Ectodermal cell (in vitro differentiated cells): ENCODE measurements at regions not wholly inside any gene's neighbourhood (a gene's known extent, or its start where the extent isn't known, plus 50 kb on each side); places are given as distances from the start of the nearest gene placed in this dataset.
"Not testable (repeated sequence)": the region's sequence is repeated elsewhere in the genome, so short reads cannot be mapped to it uniquely, and the experiment has no call there.

Experiments used
- H3K27ac ChIP-seq: 2 replicates; pipeline ENCODE4 v1.7.0; 2013; ENCODE audit warnings: mild to moderate bottlenecking, low read depth, low read length; ENCODE audit not compliant: insufficient read depth, poor library complexity, severe bottlenecking
- H3K27me3 ChIP-seq: 2 replicates; pipeline ENCODE4 v1.7.0; 2013; ENCODE audit warnings: mild to moderate bottlenecking, low read length; ENCODE audit not compliant: insufficient read depth, control insufficient read depth, poor library complexity, severe bottlenecking
- H3K36me3 ChIP-seq: one replicate; pipeline ENCODE4 v1.7.0; 2013; ENCODE audit warnings: low read length; ENCODE audit not compliant: control insufficient read depth, insufficient read depth
- H3K4me1 ChIP-seq: one replicate; pipeline ENCODE4 v1.7.0; 2013; ENCODE audit warnings: low read length; ENCODE audit not compliant: control insufficient read depth, insufficient read depth
- H3K4me3 ChIP-seq: 2 replicates; pipeline ENCODE4 v1.7.0; 2013; ENCODE audit warnings: low read depth, low read length, control low read depth; ENCODE audit not compliant: insufficient read depth
- H3K9me3 ChIP-seq: 2 replicates; pipeline ENCODE4 v1.7.0; 2013; ENCODE audit warnings: mild to moderate bottlenecking, low read length, moderate library complexity; ENCODE audit not compliant: control insufficient read depth
- WGBS, 2 experiments: methylation state at CpG; one replicate each; pipeline ENCODE4 v1.1.7; 2013; ENCODE audit warnings: missing lambda C conversion rate in 2 of 2; 5-methylcytosine and 5-hydroxymethylcytosine counted together

DNA sequence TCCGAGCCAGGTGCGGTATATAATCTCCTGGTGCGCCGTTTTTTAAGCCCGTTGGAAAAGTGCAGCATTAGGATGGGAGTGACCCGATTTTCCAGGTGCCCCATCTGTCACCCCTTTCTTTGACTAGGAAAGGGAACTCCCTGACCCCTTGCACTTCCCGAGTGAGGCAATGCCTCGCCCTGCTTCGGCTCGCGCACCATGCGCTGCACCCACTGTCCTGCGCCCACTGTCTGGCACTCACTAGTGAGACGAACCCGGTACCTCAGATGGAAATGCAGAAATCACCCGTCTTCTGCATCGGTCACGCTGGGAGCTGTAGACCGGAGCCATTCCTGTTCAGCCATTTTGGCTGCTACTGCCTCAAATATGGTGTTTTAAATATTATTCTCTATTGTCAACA lies 198.0 kb downstream of the MEIS1 start:
- H3K4me1 ChIP-seq, H3K27ac ChIP-seq, H3K36me3 ChIP-seq, H3K27me3 ChIP-seq, H3K9me3 ChIP-seq, H3K4me3 ChIP-seq: not testable (repeated sequence)
- 93 to 94% methylated on average over 19 of the region's 19 CpGs for WGBS, 2 experiments

DNA sequence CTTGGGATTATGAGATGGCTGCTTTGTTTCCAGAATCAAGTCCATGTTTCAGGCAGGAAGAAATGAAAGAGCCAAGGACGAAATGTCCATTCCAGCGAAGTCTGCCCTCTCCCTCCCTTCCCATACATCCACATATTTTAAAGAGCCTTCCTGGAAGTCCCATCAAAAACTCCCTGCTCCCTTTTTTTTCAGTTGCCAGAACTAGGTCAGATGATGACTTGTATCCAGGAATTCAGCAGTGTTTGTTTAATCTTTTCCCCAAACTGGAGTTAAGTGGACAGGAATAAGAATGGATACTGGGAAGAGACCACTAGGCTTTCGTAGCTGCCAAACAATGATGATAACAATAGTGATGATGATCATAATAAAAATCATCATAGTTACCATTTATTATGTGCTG lies 198.7 kb downstream of the MEIS1 start:
- 89 to 91% methylated on average over 2 to 3 of the region's 3 CpGs for WGBS, 2 experiments

DNA sequence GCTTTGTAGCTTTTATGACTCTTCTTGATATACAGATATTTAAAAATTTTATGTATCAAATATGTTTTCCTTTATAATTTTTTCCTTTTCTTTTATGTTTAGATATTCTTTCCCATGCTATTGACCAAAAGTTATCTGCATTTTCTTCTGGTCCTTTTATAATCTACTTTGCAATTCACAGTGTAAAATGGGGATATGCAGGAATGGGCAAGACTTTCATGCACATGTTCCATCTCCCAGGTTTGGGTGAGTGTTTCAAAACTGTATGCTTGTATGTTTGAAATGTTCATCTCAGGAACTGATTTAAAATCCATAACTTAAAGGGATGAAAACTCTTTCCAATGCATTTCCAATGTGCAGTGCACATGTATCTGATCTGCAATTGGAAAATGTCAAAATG lies 199.9 kb downstream of the MEIS1 start:
- Histone ChIP-seq H3K9me3 (no peaks in the 10 kb centered on the region), H3K27ac (no peak overlapping the region), H3K4me3 (no peak overlapping the region), H3K36me3 (no peaks in the 10 kb centered on the region), H3K4me1 (no peaks in the 10 kb centered on the region), H3K27me3 (no peaks in the 10 kb centered on the region)

More for the DNA sequence above, 198.7 kb downstream of the MEIS1 start:
- Histone ChIP-seq H3K27ac (no peak overlapping the region), H3K9me3 (no peaks in the 10 kb centered on the region), H3K27me3 (no peaks in the 10 kb centered on the region), H3K4me1 (no peaks in the 10 kb centered on the region), H3K4me3 (no peak overlapping the region), H3K36me3 (no peaks in the 10 kb centered on the region)

DNA sequence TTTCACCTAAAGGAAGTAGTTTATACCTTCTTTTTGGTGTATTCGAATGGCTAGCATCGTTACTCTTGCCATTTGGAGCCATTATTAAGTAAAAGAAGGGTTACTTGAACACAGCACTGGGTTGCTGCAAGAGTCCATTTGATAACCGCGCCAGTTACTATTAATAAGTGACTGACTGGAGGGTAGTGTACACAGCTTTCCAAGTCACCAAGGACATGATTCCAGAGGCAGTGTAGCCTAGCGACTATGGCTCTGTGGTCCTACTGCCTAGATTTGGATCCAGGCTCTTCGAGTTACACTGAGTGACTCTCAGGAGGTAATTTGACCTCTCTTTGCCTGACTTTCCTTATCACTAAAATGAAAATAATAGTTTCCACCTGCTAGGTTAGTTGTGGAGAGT lies 206.8 kb downstream of the MEIS1 start:
- no peaks in the 10 kb centered on the region for H3K4me1 ChIP-seq
- no peaks in the 10 kb centered on the region for H3K27me3 ChIP-seq
- no peaks in the 10 kb centered on the region for H3K9me3 ChIP-seq
- H3K27ac ChIP-seq = no peak overlapping the region
- WGBS, 2 experiments = 94 to 95% methylated on average over 6 of the region's 6 CpGs
- no peak overlapping the region for H3K4me3 ChIP-seq
- H3K36me3 ChIP-seq = no peaks in the 10 kb centered on the region

DNA sequence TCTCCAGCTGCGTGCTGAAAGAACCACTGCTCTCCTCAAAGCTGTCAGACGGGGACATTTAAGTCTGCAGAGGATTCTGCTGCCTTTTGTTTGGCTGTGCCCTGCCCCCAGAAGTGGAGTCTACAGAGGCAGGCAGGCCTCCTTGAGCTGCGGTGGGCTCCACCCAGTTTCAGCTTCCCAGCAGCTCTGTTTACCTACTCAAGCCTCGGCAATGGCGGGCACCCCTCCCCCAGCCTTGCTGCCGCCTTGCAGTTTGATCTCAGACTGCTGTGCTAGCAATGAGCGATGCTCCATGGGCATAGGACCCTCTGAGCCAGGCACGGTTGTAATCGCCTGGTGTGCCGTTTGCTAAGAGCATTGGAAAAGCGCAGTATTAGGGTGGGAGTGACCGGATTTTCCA lies 213.2 kb downstream of the MEIS1 start:
- H3K27ac ChIP-seq, H3K4me1 ChIP-seq, H3K27me3 ChIP-seq, H3K36me3 ChIP-seq, H3K9me3 ChIP-seq, H3K4me3 ChIP-seq: not testable (repeated sequence)
- WGBS, 2 experiments = 54 to 56% methylated on average over 12 of the region's 12 CpGs

DNA sequence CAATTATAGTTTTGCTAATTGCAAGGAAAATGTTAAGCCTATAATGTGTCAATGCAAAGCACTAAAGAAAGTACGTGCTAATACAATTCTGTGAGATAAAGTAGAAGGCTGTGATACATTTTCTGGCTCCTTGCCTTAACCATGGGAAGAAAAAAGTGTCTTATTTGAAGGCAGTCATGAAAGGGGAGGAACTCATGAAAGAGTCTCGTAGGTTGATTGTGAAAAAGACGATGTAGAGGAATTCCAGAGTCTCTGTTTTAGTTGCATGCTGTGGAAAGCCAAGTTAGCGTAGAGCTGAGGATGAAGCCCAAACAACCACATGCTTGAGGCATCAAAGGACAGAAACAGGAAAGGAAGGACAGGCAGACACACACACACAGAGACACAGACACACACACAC lies 214.1 kb downstream of the MEIS1 start:
- Histone ChIP-seq H3K9me3 (no peaks in the 10 kb centered on the region), H3K36me3 (no peaks in the 10 kb centered on the region), H3K4me1 (peaks cover 5% of the 10 kb centered on the region), H3K4me3 (no peak overlapping the region), H3K27ac (no peak overlapping the region), H3K27me3 (no peaks in the 10 kb centered on the region)
- WGBS, 2 experiments = 76 to 84% methylated on average over 4 of the region's 4 CpGs

DNA sequence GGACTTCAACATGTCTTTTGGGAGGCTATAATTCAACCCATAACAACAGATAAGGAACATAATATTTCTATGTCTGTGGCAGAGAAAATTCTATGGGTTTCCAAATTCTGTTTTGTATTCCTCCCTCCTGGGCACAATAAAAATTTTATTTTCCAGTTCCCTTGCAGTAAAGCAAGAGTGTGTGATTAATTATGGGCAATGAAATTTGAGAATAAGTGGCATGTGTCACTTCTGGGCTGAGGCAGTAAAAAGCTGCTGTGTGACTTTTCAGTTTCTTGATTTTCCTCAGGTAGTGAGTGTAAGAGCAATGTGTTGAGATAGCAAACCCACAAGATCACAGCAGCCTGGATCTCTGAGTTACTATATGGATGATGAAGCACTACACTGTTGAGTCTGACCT lies 216.4 kb downstream of the MEIS1 start:
- H3K27me3 ChIP-seq = no peaks in the 10 kb centered on the region
- H3K9me3 ChIP-seq = no peaks in the 10 kb centered on the region
- no peaks in the 10 kb centered on the region for H3K36me3 ChIP-seq
- H3K4me1 ChIP-seq = peaks cover 5% of the 10 kb centered on the region
- no peak overlapping the region for H3K4me3 ChIP-seq
- no peak overlapping the region for H3K27ac ChIP-seq

DNA sequence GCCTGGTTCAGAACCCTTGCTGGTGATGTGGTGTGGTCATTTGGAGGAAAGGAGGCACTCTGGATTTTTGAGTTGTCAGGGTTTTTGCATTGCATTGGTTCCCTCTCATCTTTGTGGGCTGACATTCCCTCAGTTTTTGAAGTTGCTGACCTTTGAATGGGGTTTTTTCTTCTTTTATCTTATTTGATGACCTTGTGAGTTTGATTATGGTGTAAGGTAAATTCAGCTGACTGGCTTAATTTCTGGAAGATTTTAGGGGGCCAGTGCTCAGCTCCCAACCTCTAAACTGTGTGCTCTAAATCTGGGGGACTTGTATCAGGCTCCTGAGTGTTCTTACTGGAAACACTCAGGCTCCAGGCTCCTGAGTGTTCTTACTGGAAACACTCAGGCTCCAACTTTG lies 225.9 kb downstream of the MEIS1 start:
- Histone ChIP-seq H3K27me3 (no peaks in the 10 kb centered on the region), H3K27ac (no peak overlapping the region), H3K4me3 (no peak overlapping the region), H3K9me3 (no peaks in the 10 kb centered on the region), H3K4me1 (no peaks in the 10 kb centered on the region), H3K36me3 (no peaks in the 10 kb centered on the region)

DNA sequence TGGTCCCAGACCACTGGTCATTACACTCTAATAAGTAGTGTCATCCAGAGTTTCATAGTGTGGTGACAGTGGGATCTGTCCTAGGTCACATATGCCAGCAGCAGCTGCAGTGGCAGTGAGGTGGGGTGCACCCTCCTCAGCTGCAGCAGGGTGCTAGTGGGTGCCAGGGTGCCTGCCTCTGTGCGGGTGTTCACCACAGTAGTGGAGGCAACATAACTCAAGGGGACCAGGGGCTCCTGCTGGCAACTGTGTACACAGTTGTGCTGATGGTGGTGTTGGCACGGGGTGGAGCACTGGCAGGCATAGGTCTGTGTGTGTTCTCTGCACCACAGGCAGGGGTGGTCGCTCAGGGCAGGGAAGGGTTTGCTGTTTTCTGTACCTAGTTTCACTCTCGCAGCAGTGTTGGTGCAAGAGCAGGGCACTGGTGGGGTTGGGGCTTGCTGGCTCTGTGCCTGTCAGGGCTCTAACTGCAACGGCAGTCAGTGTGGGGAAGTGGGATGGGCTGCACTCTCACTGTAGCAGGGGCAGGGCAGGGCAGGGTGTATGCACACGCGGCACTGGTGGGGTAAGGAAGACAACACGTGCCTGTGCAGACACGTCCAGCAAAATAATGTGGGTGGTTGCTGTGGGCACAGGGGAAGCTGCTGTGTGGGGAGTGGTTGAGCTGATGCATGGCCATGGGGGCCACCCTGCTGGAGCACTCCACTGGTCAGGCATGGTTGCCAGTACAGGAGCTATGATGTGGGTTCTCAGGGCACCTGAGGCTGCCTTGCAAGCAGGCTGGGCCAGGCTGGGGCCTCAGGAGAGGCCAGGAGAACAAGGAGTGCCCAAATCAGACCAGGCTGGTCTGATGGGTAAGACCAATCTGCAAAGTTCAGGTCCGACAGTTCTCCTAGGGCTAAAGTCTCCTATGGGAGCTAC lies 226.6 kb downstream of the MEIS1 start:
- Histone ChIP-seq H3K4me1 (no peaks in the 10 kb centered on the region), H3K9me3 (no peaks in the 10 kb centered on the region), H3K27me3 (no peaks in the 10 kb centered on the region), H3K27ac (no peak overlapping the region), H3K4me3 (no peak overlapping the region), H3K36me3 (no peaks in the 10 kb centered on the region)
- WGBS, 2 experiments = 93% methylated on average over 10 of the region's 10 CpGs

DNA sequence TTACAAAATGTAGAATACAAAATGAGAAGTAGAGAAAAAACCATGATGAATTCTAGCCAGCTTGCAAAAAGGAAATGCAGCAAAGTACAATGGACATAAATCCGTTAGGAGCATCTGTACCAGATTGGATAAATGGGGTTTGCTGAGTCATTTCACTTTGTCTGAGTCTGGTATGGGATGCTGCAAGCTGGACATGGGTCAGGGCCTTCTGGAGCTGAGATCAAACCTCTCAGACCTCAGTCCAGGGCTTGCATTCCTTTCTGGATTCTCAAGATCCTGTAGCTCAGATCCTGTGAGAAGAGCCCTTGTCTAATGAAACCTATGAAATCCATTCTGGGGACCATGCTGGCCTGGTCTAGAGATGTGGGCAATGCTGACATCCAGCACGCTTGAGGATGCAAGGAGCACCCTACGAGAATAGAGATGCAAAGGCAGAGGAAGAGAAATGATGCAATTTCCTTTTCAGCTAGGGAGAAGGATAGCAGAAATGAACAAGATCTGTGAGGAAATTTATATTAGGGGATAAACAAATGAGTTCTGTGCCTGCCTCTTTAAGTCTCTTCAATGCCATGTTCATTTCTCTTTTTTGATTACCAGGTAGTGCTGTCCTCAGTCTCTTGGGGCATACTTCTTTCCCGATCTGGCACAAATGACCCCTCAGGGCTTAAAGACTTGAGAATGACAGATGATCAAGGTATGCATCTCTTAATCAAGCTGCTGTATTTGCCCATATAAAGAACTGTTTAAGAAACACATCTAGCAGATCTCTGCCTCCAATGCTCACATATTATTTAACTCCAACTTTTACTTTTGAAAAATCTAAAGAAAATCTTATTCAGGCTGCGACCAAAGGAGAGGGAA lies 230.4 kb downstream of the MEIS1 start:
- WGBS, 2 experiments = 92 to 94% methylated on average over 5 of the region's 5 CpGs
- no peaks in the 10 kb centered on the region for H3K9me3 ChIP-seq
- no peak overlapping the region for H3K4me3 ChIP-seq
- H3K27me3 ChIP-seq = no peaks in the 10 kb centered on the region
- no peaks in the 10 kb centered on the region for H3K4me1 ChIP-seq
- H3K36me3 ChIP-seq = no peaks in the 10 kb centered on the region
- no peak overlapping the region for H3K27ac ChIP-seq
